ENCODE measurements at regions not wholly inside any gene's neighbourhood (a gene's known extent, or its start where the extent isn't known, plus 50 kb on each side); places are given as distances from the start of the nearest gene placed in this dataset.
"Not testable (repeated sequence)": the region's sequence is repeated elsewhere in the genome, so short reads cannot be mapped to it uniquely, and the experiment has no call there.

DNA sequence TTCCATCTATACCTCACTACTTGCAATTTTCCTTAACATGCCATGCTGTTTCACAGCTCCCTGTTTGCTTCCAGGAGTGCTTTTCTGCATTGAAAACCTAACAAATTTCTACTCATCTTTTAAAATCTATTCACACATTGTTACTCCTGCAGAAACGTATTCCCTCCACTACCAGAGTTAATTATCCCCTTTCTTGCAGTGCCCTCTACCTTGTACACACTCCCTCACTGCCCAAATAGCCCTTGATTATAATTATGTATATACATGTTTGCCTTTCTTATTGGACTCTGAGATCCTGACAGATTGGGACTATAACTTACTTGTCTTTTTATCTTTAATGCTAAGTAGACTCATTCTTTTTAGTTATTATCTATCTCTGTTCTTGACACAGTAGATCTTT, 325.0 kb downstream of the OXSM start:
- H3K4me3 ChIP-seq (replicated peaks; ENCODE audit: low read depth, low read length) = no peak overlapping the region
- TF ChIP-seq, protein P1, sequence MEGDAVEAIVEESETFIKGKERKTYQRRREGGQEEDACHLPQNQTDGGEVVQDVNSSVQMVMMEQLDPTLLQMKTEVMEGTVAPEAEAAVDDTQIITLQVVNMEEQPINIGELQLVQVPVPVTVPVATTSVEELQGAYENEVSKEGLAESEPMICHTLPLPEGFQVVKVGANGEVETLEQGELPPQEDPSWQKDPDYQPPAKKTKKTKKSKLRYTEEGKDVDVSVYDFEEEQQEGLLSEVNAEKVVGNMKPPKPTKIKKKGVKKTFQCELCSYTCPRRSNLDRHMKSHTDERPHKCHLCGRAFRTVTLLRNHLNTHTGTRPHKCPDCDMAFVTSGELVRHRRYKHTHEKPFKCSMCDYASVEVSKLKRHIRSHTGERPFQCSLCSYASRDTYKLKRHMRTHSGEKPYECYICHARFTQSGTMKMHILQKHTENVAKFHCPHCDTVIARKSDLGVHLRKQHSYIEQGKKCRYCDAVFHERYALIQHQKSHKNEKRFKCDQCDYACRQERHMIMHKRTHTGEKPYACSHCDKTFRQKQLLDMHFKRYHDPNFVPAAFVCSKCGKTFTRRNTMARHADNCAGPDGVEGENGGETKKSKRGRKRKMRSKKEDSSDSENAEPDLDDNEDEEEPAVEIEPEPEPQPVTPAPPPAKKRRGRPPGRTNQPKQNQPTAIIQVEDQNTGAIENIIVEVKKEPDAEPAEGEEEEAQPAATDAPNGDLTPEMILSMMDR (IDR thresholded peaks at IDR 0.05; ENCODE audit: low read depth, low read length, missing control alignments) = no peak
- no peak for DNase-seq (ENCODE audit: extremely low read depth, low read depth)

DNA sequence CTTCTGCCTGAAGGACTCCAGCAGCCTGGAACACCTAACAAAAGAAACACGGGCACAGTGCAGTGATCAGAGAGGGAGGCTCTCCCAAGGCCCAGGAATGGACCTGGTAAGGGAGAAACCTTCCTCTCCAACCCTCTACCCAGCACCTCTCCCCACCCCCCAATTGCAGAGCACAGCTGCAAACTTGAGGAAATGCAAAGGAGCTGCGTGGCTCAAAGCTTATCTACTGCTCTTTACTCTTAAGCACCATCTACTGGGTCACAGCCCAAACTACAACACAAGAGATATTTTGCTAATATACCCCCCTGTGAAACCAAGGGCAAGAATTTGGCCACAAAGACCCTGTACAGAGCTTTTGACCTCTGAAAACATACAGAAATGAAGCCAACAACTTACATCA, 328.3 kb downstream of the OXSM start:
- no peak for DNase-seq (ENCODE audit: extremely low read depth, low read depth)
- H3K4me3 ChIP-seq (replicated peaks; ENCODE audit: low read depth, low read length) = no peak overlapping the region
- TF ChIP-seq, protein P1 (IDR thresholded peaks at IDR 0.05; ENCODE audit: low read depth, low read length, missing control alignments) = no peak

DNA sequence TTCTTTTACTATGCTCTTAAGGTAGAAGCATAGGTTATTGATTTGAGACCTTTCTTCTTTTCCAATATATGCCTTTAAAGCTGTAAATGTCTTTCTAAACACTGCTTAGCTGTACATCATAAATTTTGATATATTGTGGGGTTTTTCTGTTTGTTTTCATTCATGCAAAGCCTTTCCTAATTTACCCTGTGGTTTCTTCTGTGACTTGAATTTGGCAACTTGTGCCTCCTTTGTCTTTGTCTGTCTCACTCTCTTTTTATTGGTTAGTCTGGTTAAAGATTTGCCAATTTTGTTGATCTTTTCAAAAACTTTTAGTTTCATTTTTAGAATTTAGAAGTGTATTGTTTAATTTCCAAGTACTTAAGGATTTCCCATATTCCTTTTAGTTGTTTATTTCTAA, 343.1 kb downstream of the OXSM start:
- no peak overlapping the region for H3K4me3 ChIP-seq (replicated peaks; ENCODE audit: low read depth, low read length)
- no peak for DNase-seq (ENCODE audit: extremely low read depth, low read depth)
- TF ChIP-seq, protein P1 (IDR thresholded peaks at IDR 0.05; ENCODE audit: low read depth, low read length, missing control alignments) = no peak

DNA sequence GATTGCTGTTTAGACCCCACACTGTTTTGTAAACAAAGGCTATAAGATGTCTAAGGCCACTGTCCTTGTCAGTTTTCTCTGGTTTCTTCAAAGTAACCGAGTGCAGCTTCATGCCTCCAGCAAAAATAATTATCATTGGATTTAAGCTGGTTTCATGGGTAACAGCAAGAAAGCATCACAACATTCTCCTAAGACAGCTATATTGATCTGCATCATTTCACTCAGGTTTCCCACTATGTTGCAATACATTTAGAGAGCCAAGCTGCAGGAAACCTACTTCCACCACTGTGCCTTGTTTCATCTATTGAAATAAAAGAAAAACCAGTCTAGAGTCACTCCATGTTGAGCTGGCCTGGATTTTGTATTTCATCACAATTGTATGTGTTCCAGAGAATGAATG, 351.4 kb downstream of the OXSM start:
- TF ChIP-seq, protein P1 (IDR thresholded peaks at IDR 0.05; ENCODE audit: low read depth, low read length, missing control alignments) = no peak
- H3K4me3 ChIP-seq (replicated peaks; ENCODE audit: low read depth, low read length) = no peak overlapping the region
- no peak for DNase-seq (ENCODE audit: extremely low read depth, low read depth)

DNA sequence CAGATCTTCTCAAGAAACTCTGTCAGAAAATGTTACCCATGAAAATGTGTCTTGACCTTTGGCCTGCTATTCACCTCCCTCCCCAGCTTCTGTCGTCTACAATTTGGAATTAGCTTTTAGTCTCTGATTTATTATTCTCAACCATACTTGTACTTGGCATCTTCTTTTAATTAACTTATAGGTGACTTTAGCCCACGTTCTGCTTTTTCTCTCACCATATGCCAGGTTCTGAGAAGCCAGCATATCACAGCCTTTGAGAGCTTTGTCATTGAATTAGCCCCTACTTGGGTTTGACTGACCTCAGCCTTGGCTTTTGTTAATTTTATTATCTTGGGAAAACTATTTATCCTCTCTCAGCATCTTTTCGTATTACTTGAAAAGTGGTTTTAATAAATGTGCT, 355.9 kb downstream of the OXSM start:
- no peak overlapping the region for H3K4me3 ChIP-seq (replicated peaks; ENCODE audit: low read depth, low read length)
- TF ChIP-seq, protein P1 (IDR thresholded peaks at IDR 0.05; ENCODE audit: low read depth, low read length, missing control alignments) = no peak
- no peak for DNase-seq (ENCODE audit: extremely low read depth, low read depth)

DNA sequence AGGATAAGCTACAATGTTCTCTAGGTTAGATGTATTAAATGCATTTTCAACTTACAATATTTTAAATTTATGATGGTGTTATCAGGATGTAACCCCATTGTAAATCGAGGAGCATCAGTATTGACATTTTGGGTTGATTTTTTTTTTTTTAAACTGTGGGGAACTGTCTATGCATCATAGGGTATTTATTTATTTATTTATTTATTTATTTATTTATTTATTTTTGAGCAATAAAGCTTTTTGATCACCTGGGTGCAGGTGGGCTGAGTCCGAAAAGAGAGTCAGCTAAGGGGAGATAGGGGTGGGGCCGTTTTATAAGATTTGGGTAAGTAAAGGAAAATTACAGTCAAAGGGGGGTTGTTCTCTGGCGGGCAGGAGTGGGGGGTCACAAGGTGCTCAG, 367.5 kb downstream of the OXSM start:
- H3K4me3 ChIP-seq (replicated peaks; ENCODE audit: low read depth, low read length); DNase-seq (ENCODE audit: extremely low read depth, low read depth): not testable (repeated sequence)

DNA sequence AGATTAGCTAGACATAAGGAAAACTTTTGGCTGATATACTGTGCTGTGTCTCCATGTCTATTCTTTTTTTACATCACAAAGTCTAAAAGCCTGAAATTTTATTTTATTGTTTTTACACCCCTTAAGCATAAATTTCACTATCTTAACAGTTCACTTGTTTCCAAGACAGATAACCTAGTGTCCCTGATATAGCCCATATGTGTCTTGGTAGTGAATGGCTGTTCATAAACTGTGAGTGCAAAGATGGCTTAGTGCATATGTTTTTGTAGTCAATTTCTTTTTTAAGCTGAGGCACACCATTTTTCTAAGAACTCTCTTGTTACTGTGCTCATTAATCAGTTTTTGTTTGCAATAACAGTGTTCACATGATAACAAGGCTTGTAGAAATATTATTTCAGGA, 381.1 kb downstream of the OXSM start:
- no peak overlapping the region for H3K4me3 ChIP-seq (replicated peaks; ENCODE audit: low read depth, low read length)
- TF ChIP-seq, protein P1 (IDR thresholded peaks at IDR 0.05; ENCODE audit: low read depth, low read length, missing control alignments) = no peak
- no peak for DNase-seq (ENCODE audit: extremely low read depth, low read depth)
